ENCODE measurements at regions not wholly inside any gene's neighbourhood (a gene's known extent, or its start where the extent isn't known, plus 50 kb on each side); places are given as distances from the start of the nearest gene placed in this dataset.

DNA sequence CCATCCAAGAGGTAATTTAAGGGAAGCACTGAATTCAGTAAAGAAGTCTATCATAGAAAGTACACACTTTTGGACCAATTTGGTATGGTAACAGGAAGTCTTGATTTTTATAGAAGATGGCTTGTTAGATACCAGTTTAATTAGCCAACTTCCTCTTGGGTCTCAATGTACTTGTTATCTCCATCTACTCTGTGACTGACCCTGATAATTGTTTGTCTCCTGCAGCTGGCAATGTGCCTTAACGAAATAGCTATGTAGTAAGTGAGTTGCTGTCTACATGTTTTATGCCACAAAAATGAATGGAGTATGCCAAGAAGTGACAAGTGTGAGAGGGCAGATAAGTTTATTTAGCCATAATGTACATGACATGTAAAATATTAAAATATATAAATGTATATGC is 410.5 kb upstream of the MAN1A1 start:
- TF ChIP-seq, protein P1, sequence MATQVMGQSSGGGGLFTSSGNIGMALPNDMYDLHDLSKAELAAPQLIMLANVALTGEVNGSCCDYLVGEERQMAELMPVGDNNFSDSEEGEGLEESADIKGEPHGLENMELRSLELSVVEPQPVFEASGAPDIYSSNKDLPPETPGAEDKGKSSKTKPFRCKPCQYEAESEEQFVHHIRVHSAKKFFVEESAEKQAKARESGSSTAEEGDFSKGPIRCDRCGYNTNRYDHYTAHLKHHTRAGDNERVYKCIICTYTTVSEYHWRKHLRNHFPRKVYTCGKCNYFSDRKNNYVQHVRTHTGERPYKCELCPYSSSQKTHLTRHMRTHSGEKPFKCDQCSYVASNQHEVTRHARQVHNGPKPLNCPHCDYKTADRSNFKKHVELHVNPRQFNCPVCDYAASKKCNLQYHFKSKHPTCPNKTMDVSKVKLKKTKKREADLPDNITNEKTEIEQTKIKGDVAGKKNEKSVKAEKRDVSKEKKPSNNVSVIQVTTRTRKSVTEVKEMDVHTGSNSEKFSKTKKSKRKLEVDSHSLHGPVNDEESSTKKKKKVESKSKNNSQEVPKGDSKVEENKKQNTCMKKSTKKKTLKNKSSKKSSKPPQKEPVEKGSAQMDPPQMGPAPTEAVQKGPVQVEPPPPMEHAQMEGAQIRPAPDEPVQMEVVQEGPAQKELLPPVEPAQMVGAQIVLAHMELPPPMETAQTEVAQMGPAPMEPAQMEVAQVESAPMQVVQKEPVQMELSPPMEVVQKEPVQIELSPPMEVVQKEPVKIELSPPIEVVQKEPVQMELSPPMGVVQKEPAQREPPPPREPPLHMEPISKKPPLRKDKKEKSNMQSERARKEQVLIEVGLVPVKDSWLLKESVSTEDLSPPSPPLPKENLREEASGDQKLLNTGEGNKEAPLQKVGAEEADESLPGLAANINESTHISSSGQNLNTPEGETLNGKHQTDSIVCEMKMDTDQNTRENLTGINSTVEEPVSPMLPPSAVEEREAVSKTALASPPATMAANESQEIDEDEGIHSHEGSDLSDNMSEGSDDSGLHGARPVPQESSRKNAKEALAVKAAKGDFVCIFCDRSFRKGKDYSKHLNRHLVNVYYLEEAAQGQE (IDR thresholded peaks at IDR 0.05; ENCODE audit: unreplicated experiment) = no peak
- TF ChIP-seq POLR2AphosphoS5 (IDR thresholded peaks at IDR 0.05; ENCODE audit: low read depth) (no peak), STAT1 (IDR thresholded peaks at IDR 0.05; ENCODE audit: unreplicated experiment) (no peak), CREB1 (CRISPR knock-in tag; IDR thresholded peaks at IDR 0.05; ENCODE audit: low read depth) (no peak), EZH2 (IDR thresholded peaks at IDR 0.05; ENCODE audit: low read depth, unreplicated experiment) (no peak), ZNF114 (CRISPR knock-in tag; IDR thresholded peaks at IDR 0.05) (no peak), JUNB (IDR thresholded peaks at IDR 0.05; ENCODE audit: unreplicated experiment) (no peak)
- TF ChIP-seq, protein P2, sequence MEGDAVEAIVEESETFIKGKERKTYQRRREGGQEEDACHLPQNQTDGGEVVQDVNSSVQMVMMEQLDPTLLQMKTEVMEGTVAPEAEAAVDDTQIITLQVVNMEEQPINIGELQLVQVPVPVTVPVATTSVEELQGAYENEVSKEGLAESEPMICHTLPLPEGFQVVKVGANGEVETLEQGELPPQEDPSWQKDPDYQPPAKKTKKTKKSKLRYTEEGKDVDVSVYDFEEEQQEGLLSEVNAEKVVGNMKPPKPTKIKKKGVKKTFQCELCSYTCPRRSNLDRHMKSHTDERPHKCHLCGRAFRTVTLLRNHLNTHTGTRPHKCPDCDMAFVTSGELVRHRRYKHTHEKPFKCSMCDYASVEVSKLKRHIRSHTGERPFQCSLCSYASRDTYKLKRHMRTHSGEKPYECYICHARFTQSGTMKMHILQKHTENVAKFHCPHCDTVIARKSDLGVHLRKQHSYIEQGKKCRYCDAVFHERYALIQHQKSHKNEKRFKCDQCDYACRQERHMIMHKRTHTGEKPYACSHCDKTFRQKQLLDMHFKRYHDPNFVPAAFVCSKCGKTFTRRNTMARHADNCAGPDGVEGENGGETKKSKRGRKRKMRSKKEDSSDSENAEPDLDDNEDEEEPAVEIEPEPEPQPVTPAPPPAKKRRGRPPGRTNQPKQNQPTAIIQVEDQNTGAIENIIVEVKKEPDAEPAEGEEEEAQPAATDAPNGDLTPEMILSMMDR (conservative IDR thresholded peaks at IDR 0.05; ENCODE audit: low read depth in 2 of 2) = no peak
